WTC11 (cell line): ENCODE measurements at regions not wholly inside any gene's neighbourhood (a gene's known extent, or its start where the extent isn't known, plus 50 kb on each side); places are given as distances from the start of the nearest gene placed in this dataset.

Experiments
- ATAC-seq: fragments of 200-7000 bp; cut with Tn5 transposase; 2 replicates; pipeline ENCODE4 v1.10.0; 2021; ENCODE audit warnings: mild to moderate bottlenecking, moderate library complexity
- CTCF ChIA-PET: fragments of 300-600 bp; sonication (Branson Sonifier 250); formaldehyde crosslinking; loops from one replicate; lab custom pipeline; 2021; ENCODE audit warnings: antibody characterized with exemption; lab: Charles Lee
- POLR2A ChIA-PET: fragments of 350-600 bp; sonication (Branson Sonifier 250); formaldehyde crosslinking; loops from one replicate; lab custom pipeline; 2021; ENCODE audit warnings: antibody characterized with exemption; lab: Charles Lee
- DNase-seq: peaks from one replicate; pipeline ENCODE4 v3.0.0; 2021; ENCODE audit warnings: low spot score
- H3K27ac Mint-ChIP-seq: 2 replicates; pipeline ENCODE4 v1.8.0; 2021; ENCODE audit warnings: mixed read lengths
- H3K27me3 Mint-ChIP-seq: 2 replicates; pipeline ENCODE4 v1.8.0; 2021; ENCODE audit warnings: low read depth, mild to moderate bottlenecking, moderate library complexity, mixed read lengths
- H3K36me3 Mint-ChIP-seq: 2 replicates; pipeline ENCODE4 v1.8.0; 2021; ENCODE audit warnings: mixed read lengths
- H3K4me1 Mint-ChIP-seq: 2 replicates; pipeline ENCODE4 v1.8.0; 2022; ENCODE audit warnings: mixed read lengths
- H3K4me3 Mint-ChIP-seq: 2 replicates; pipeline ENCODE4 v1.8.0; 2021; ENCODE audit warnings: mild to moderate bottlenecking, moderate library complexity, mixed read lengths
- H3K9me3 Mint-ChIP-seq: 2 replicates; pipeline ENCODE4 v1.8.0; 2021; ENCODE audit warnings: mixed read lengths
- CBFB ChIP-seq: sonication (generic); formaldehyde crosslinking; IDR thresholded peaks from 2 replicates; pipeline ENCODE4 v1.8.1; 2022; ENCODE audit warnings: mild to moderate bottlenecking, low read depth, missing genetic modification reagents
- CREB1 ChIP-seq: sonication (generic); formaldehyde crosslinking; IDR thresholded peaks from 2 replicates; pipeline ENCODE4 v1.8.0; 2023; ENCODE audit warnings: mild to moderate bottlenecking, missing genetic modification reagents
- FOXK1 ChIP-seq: sonication (generic); formaldehyde crosslinking; IDR thresholded peaks from 2 replicates; pipeline ENCODE4 v1.8.0; 2022; ENCODE audit warnings: mild to moderate bottlenecking, moderate library complexity, missing genetic modification reagents
- NFATC4 ChIP-seq: fragments of 250-450 bp; sonication (Bioruptor Pico); IDR thresholded peaks from 2 replicates; pipeline ENCODE4 v1.9.0; 2021; ENCODE audit warnings: mild to moderate bottlenecking
- ZBTB21 ChIP-seq: sonication (generic); formaldehyde crosslinking; IDR thresholded peaks from 2 replicates; pipeline ENCODE4 v1.8.1; 2023; ENCODE audit warnings: mild to moderate bottlenecking, missing genetic modification reagents, borderline replicate concordance
- ZNF121 ChIP-seq: sonication (generic); formaldehyde crosslinking; IDR thresholded peaks from 2 replicates; pipeline ENCODE4 v1.8.0; 2023; ENCODE audit warnings: missing genetic modification reagents
- ZNF138 ChIP-seq: sonication (generic); formaldehyde crosslinking; conservative IDR thresholded peaks from 2 replicates; pipeline ENCODE4 v1.8.1; 2022; ENCODE audit warnings: mild to moderate bottlenecking, moderate library complexity, missing genetic modification reagents
- ZNF219 ChIP-seq: sonication (generic); formaldehyde crosslinking; IDR thresholded peaks from 2 replicates; pipeline ENCODE4 v1.8.0; 2023; ENCODE audit warnings: missing genetic modification reagents, mild to moderate bottlenecking, borderline replicate concordance
- ZNF263 ChIP-seq: sonication (generic); formaldehyde crosslinking; IDR thresholded peaks from 2 replicates; pipeline ENCODE4 v1.8.1; 2022; ENCODE audit warnings: low read depth, mild to moderate bottlenecking, moderate library complexity, missing genetic modification reagents
- ZNF317 ChIP-seq: sonication (generic); formaldehyde crosslinking; IDR thresholded peaks from 2 replicates; pipeline ENCODE4 v1.8.1; 2023; ENCODE audit warnings: low read depth, mild to moderate bottlenecking, moderate library complexity, missing genetic modification reagents, borderline replicate concordance
- ZNF423 ChIP-seq: fragments of 250-450 bp; sonication (Bioruptor Pico); IDR thresholded peaks from 2 replicates; pipeline ENCODE4 v2.1.2; 2022; ENCODE audit warnings: mild to moderate bottlenecking, moderate library complexity
- ZNF671 ChIP-seq: fragments of 250-450 bp; sonication (Bioruptor Pico); IDR thresholded peaks from 2 replicates; pipeline ENCODE4 v1.8.0; 2021; ENCODE audit warnings: mild to moderate bottlenecking
- TF ChIP-seq, protein P1 (sequence below): sonication (generic); formaldehyde crosslinking; IDR thresholded peaks from 2 replicates; pipeline ENCODE4 v1.8.1; 2023; ENCODE audit warnings: mild to moderate bottlenecking, missing genetic modification reagents, moderate library complexity
- TF ChIP-seq, protein P2 (sequence below): sonication (generic); formaldehyde crosslinking; IDR thresholded peaks from 2 replicates; pipeline ENCODE4 v1.8.1; 2022; ENCODE audit warnings: low read depth, missing genetic modification reagents, borderline replicate concordance
- TF ChIP-seq, protein P3 (sequence below): fragments of 250-450 bp; sonication (Bioruptor Pico); IDR thresholded peaks from 2 replicates; pipeline ENCODE4 v1.9.0; 2021; ENCODE audit warnings: mild to moderate bottlenecking, borderline replicate concordance
- TF ChIP-seq, protein P4 (sequence below): sonication (generic); formaldehyde crosslinking; IDR thresholded peaks from 2 replicates; pipeline ENCODE4 v1.8.1; 2023; ENCODE audit warnings: mild to moderate bottlenecking, missing genetic modification reagents, moderate library complexity
- TF ChIP-seq, protein P5 (sequence below): sonication (generic); formaldehyde crosslinking; IDR thresholded peaks from 2 replicates; pipeline ENCODE4 v1.8.1; 2023; ENCODE audit warnings: mild to moderate bottlenecking, missing genetic modification reagents
- TF ChIP-seq, protein P6 (sequence below): sonication (generic); formaldehyde crosslinking; IDR thresholded peaks from 2 replicates; pipeline ENCODE4 v1.8.1; 2023; ENCODE audit warnings: mild to moderate bottlenecking, missing genetic modification reagents, borderline replicate concordance

DNA sequence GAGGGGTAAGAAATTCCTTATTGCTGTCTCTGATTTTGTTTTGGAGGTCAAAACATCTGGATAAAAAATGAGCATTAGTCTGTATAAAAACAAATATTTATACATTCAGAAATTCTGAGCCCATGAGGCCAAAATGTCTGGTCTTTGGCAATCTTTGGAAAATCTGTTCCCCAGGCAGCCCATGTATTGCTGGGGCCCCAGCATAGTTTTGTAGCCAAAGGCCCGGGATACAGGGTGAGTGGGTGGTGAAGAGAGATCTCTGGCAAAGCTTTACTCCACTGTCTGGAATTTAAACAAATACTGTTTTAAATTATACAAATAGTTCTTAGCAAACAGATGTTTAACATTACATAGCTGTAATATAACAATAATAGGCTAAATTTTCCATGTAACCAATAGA is 134.7 kb upstream of the GALNT17 start:
- ATAC-seq (no peak), DNase-seq (no peak)
- no peak overlapping the region for H3K4me3 Mint-ChIP-seq
- H3K9me3 Mint-ChIP-seq = peaks cover 28% of the 10 kb centered on the region
- H3K27ac Mint-ChIP-seq = no peak overlapping the region
- peaks cover 14% of the 10 kb centered on the region for H3K36me3 Mint-ChIP-seq
- TF ChIP-seq ZNF121 (CRISPR knock-in tag) (no peak), ZNF423 (no peak), ZNF219 (CRISPR knock-in tag) (no peak), CREB1 (CRISPR knock-in tag) (no peak), ZNF263 (CRISPR knock-in tag) (no peak)
- TF ChIP-seq, protein P1, sequence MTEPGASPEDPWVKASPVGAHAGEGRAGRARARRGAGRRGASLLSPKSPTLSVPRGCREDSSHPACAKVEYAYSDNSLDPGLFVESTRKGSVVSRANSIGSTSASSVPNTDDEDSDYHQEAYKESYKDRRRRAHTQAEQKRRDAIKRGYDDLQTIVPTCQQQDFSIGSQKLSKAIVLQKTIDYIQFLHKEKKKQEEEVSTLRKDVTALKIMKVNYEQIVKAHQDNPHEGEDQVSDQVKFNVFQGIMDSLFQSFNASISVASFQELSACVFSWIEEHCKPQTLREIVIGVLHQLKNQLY (CRISPR knock-in tag) = no peak
- TF ChIP-seq, protein P2, sequence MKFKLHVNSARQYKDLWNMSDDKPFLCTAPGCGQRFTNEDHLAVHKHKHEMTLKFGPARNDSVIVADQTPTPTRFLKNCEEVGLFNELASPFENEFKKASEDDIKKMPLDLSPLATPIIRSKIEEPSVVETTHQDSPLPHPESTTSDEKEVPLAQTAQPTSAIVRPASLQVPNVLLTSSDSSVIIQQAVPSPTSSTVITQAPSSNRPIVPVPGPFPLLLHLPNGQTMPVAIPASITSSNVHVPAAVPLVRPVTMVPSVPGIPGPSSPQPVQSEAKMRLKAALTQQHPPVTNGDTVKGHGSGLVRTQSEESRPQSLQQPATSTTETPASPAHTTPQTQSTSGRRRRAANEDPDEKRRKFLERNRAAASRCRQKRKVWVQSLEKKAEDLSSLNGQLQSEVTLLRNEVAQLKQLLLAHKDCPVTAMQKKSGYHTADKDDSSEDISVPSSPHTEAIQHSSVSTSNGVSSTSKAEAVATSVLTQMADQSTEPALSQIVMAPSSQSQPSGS (CRISPR knock-in tag) = no peak
- TF ChIP-seq, protein P3, sequence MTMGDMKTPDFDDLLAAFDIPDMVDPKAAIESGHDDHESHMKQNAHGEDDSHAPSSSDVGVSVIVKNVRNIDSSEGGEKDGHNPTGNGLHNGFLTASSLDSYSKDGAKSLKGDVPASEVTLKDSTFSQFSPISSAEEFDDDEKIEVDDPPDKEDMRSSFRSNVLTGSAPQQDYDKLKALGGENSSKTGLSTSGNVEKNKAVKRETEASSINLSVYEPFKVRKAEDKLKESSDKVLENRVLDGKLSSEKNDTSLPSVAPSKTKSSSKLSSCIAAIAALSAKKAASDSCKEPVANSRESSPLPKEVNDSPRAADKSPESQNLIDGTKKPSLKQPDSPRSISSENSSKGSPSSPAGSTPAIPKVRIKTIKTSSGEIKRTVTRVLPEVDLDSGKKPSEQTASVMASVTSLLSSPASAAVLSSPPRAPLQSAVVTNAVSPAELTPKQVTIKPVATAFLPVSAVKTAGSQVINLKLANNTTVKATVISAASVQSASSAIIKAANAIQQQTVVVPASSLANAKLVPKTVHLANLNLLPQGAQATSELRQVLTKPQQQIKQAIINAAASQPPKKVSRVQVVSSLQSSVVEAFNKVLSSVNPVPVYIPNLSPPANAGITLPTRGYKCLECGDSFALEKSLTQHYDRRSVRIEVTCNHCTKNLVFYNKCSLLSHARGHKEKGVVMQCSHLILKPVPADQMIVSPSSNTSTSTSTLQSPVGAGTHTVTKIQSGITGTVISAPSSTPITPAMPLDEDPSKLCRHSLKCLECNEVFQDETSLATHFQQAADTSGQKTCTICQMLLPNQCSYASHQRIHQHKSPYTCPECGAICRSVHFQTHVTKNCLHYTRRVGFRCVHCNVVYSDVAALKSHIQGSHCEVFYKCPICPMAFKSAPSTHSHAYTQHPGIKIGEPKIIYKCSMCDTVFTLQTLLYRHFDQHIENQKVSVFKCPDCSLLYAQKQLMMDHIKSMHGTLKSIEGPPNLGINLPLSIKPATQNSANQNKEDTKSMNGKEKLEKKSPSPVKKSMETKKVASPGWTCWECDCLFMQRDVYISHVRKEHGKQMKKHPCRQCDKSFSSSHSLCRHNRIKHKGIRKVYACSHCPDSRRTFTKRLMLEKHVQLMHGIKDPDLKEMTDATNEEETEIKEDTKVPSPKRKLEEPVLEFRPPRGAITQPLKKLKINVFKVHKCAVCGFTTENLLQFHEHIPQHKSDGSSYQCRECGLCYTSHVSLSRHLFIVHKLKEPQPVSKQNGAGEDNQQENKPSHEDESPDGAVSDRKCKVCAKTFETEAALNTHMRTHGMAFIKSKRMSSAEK = no peak
- TF ChIP-seq, protein P4, sequence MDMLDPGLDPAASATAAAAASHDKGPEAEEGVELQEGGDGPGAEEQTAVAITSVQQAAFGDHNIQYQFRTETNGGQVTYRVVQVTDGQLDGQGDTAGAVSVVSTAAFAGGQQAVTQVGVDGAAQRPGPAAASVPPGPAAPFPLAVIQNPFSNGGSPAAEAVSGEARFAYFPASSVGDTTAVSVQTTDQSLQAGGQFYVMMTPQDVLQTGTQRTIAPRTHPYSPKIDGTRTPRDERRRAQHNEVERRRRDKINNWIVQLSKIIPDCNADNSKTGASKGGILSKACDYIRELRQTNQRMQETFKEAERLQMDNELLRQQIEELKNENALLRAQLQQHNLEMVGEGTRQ = no peak
- TF ChIP-seq, protein P5, sequence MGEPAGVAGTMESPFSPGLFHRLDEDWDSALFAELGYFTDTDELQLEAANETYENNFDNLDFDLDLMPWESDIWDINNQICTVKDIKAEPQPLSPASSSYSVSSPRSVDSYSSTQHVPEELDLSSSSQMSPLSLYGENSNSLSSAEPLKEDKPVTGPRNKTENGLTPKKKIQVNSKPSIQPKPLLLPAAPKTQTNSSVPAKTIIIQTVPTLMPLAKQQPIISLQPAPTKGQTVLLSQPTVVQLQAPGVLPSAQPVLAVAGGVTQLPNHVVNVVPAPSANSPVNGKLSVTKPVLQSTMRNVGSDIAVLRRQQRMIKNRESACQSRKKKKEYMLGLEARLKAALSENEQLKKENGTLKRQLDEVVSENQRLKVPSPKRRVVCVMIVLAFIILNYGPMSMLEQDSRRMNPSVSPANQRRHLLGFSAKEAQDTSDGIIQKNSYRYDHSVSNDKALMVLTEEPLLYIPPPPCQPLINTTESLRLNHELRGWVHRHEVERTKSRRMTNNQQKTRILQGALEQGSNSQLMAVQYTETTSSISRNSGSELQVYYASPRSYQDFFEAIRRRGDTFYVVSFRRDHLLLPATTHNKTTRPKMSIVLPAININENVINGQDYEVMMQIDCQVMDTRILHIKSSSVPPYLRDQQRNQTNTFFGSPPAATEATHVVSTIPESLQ = no peak
- CTCF ChIA-PET = no interaction called here
- POLR2A ChIA-PET = no interaction called here
- H3K27me3 Mint-ChIP-seq = peaks cover 5% of the 10 kb centered on the region; the same call in 1 of the 2 replicates
- H3K4me1 Mint-ChIP-seq = peaks cover 14% of the 10 kb centered on the region

DNA sequence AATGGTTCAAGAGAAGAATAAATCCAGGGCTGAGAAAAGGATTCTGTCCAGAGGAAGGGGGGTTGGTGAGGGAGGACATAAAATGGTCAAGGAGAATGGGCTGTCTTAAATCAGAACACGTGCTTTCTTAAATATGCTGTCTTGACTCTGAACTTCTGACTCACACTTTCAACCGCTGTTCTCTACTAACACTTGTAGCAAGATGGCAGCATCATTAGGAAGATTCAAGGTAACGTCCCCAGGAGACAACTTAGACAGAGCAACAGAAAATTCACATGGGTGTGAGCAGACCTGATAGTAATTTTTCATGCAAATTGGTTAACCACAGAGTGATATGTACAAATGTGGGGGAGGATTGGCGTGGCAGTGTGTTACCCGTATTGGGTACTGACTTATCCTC is 126.8 kb upstream of the GALNT17 start:
- peaks cover 26% of the 10 kb centered on the region for H3K9me3 Mint-ChIP-seq
- DNase-seq (no peak), ATAC-seq (no peak)
- peaks cover 6% of the 10 kb centered on the region for H3K36me3 Mint-ChIP-seq
- ChIA-PET POLR2A (no interaction called here), CTCF (no interaction called here)
- H3K4me1 Mint-ChIP-seq = peaks cover 6% of the 10 kb centered on the region
- no peak overlapping the region for H3K27ac Mint-ChIP-seq
- H3K27me3 Mint-ChIP-seq = peaks cover 4% of the 10 kb centered on the region; the same call in 1 of the 2 replicates
- H3K4me3 Mint-ChIP-seq = no peak overlapping the region
- TF ChIP-seq, protein P6, sequence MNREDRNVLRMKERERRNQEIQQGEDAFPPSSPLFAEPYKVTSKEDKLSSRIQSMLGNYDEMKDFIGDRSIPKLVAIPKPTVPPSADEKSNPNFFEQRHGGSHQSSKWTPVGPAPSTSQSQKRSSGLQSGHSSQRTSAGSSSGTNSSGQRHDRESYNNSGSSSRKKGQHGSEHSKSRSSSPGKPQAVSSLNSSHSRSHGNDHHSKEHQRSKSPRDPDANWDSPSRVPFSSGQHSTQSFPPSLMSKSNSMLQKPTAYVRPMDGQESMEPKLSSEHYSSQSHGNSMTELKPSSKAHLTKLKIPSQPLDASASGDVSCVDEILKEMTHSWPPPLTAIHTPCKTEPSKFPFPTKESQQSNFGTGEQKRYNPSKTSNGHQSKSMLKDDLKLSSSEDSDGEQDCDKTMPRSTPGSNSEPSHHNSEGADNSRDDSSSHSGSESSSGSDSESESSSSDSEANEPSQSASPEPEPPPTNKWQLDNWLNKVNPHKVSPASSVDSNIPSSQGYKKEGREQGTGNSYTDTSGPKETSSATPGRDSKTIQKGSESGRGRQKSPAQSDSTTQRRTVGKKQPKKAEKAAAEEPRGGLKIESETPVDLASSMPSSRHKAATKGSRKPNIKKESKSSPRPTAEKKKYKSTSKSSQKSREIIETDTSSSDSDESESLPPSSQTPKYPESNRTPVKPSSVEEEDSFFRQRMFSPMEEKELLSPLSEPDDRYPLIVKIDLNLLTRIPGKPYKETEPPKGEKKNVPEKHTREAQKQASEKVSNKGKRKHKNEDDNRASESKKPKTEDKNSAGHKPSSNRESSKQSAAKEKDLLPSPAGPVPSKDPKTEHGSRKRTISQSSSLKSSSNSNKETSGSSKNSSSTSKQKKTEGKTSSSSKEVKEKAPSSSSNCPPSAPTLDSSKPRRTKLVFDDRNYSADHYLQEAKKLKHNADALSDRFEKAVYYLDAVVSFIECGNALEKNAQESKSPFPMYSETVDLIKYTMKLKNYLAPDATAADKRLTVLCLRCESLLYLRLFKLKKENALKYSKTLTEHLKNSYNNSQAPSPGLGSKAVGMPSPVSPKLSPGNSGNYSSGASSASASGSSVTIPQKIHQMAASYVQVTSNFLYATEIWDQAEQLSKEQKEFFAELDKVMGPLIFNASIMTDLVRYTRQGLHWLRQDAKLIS (CRISPR knock-in tag) = no peak
- no peak for TF ChIP-seq CBFB (CRISPR knock-in tag)
- TF ChIP-seq ZNF671 (CRISPR knock-in tag) = no peak
- no peak for TF ChIP-seq CREB1 (CRISPR knock-in tag)
- no peak for TF ChIP-seq NFATC4 (CRISPR knock-in tag)
- TF ChIP-seq ZNF138 (CRISPR knock-in tag) = no peak
- TF ChIP-seq, protein P3 = no peak
- no peak for TF ChIP-seq FOXK1 (CRISPR knock-in tag)
- TF ChIP-seq ZBTB21 (CRISPR knock-in tag) = no peak
- TF ChIP-seq ZNF317 (CRISPR knock-in tag) = no peak
